Panc1 (cell line): ENCODE measurements at regions not wholly inside any gene's neighbourhood (a gene's known extent, or its start where the extent isn't known, plus 50 kb on each side); places are given as distances from the start of the nearest gene placed in this dataset.

Source experiments
- ATAC-seq: fragments of 200-7000 bp; cut with Tn5 transposase; 2 replicates; pipeline ENCODE4 v1.9.1; 2020; ENCODE audit warnings: mild to moderate bottlenecking, moderate library complexity
- BruUV-seq: library from RNA; stranded (reverse); fragments of 400-500 nt; replicated peaks from 2 replicates; lab custom pipeline; 2021; lab: Mats Ljungman, UMichigan
- CTCF ChIA-PET: fragments of 300-600 bp; sonication (Branson Sonifier 250); formaldehyde crosslinking; loops from one replicate; lab custom pipeline; 2022; ENCODE audit warnings: antibody characterized with exemption; lab: Charles Lee
- POLR2A ChIA-PET: fragments of 300-600 bp; sonication (Branson Sonifier 250); formaldehyde crosslinking; loops from one replicate; lab custom pipeline; 2022; ENCODE audit warnings: antibody characterized with exemption; lab: Charles Lee
- DNase-seq: peaks from one replicate; pipeline ENCODE4 v3.0.0-alpha.2; 2010; ENCODE audit warnings: low read depth, low spot score
- H3K27ac ChIP-seq: 2 replicates; pipeline ENCODE4 v1.5.1; 2011; ENCODE audit warnings: mild to moderate bottlenecking, low read length, inconsistent platforms
- H3K27me3 ChIP-seq: fragments of 200-500 bp; sonication (Bioruptor generic); 2 replicates; pipeline ENCODE4 v1.6.0; 2014; ENCODE audit warnings: low read length, inconsistent platforms; ENCODE audit not compliant: control insufficient read depth, insufficient read depth
- H3K36me3 ChIP-seq: fragments of 200-500 bp; sonication (Bioruptor generic); 2 replicates; pipeline ENCODE4 v1.5.1; 2014; ENCODE audit warnings: inconsistent platforms, mild to moderate bottlenecking, low read length, moderate library complexity; ENCODE audit not compliant: control insufficient read depth, insufficient read depth
- H3K4me1 ChIP-seq: 2 replicates; pipeline ENCODE4 v1.5.1; 2011; ENCODE audit warnings: inconsistent platforms, mild to moderate bottlenecking, low read length, moderate library complexity; ENCODE audit not compliant: control insufficient read depth, insufficient read depth
- H3K4me3 ChIP-seq, 2 experiments: 2 replicates each; pipeline ENCODE4 v1.5.1; 2011 to 2012; ENCODE audit warnings: low read depth in 2 of 2, low read length in 2 of 2, mild to moderate bottlenecking in 2 of 2, inconsistent platforms in 1 of 2, moderate library complexity in 1 of 2
- H3K9me3 ChIP-seq: fragments of 200-500 bp; sonication (Bioruptor generic); 2 replicates; pipeline ENCODE4 v1.5.1; 2014; ENCODE audit warnings: low read depth, mild to moderate bottlenecking, inconsistent platforms, low read length, moderate library complexity; ENCODE audit not compliant: control insufficient read depth, insufficient read depth
- POLR2AphosphoS5 ChIP-seq: IDR thresholded peaks from 2 replicates; pipeline ENCODE4 v1.6.1; 2012; ENCODE audit warnings: mild to moderate bottlenecking, low read depth, low read length, moderate library complexity
- REST ChIP-seq, 2 experiments: IDR thresholded peaks; 2 replicates each; pipeline ENCODE4 v1.6.1; 2011 to 2012; ENCODE audit warnings: low read depth in 2 of 2, control low read depth in 1 of 2, low read length in 1 of 2, mild to moderate bottlenecking in 1 of 2, moderate library complexity in 1 of 2; ENCODE audit not compliant: insufficient read depth in 1 of 2
- SIN3A ChIP-seq: IDR thresholded peaks from 2 replicates; pipeline ENCODE4 v1.6.1; 2012; ENCODE audit warnings: low read depth, mild to moderate bottlenecking, low read length, moderate library complexity, borderline replicate concordance; ENCODE audit not compliant: insufficient read depth
- TCF7L2 ChIP-seq: IDR thresholded peaks from 2 replicates; pipeline ENCODE4 v1.6.1; 2011; ENCODE audit warnings: mild to moderate bottlenecking, low read depth, low read length, inconsistent platforms
- in situ Hi-C: cut with HindIII; loops from 2 replicates; pipeline ENCODE4 v1.10.0; 2016; ENCODE audit warnings: low sequenced_read_pairs, low pct_unique_long_range_greater_than_20kb
- intact Hi-C: fragments of 100-400 bp; cut with micrococcal nuclease; formaldehyde crosslinking; loops from one replicate; pipeline ENCODE4 v1.10.0; 2022; ENCODE audit not compliant: unreplicated experiment
- TF ChIP-seq, protein P1 (sequence below): fragments of 450-650 bp; IDR thresholded peaks from 2 replicates; pipeline ENCODE4 v1.5.1; 2017; ENCODE audit warnings: mild to moderate bottlenecking

GRCh38 chr7:9082203-9082602 is 648.8 kb downstream of the NXPH1 start:
- no peak overlapping the region for H3K4me3 ChIP-seq
- in situ Hi-C loops, result no loop called here
- 0 out of 2 replicates have a peak, but pooled peaks cover 3% of the 10 kb centered on the region for H3K9me3 ChIP-seq
- ChIA-PET CTCF (no interaction called here), POLR2A (no interaction called here)
- no peak for DNase-seq
- ATAC-seq, result no peak
- no peaks in the 10 kb centered on the region for H3K36me3 ChIP-seq
- H3K27ac ChIP-seq, result no peak overlapping the region
- H3K4me1 ChIP-seq, result no peaks in the 10 kb centered on the region
- no TSS peak for BruUV-seq
- no peaks in the 10 kb centered on the region for H3K27me3 ChIP-seq
- intact Hi-C loops, result no loop called here
- TF ChIP-seq REST (IDR thresholded peaks at IDR 0.05; ENCODE audit: insufficient read depth in 1 of 2, low read depth in 2 of 2, low read length in 1 of 2), result no peak
- no peak for TF ChIP-seq SIN3A
- TF ChIP-seq, protein P1, sequence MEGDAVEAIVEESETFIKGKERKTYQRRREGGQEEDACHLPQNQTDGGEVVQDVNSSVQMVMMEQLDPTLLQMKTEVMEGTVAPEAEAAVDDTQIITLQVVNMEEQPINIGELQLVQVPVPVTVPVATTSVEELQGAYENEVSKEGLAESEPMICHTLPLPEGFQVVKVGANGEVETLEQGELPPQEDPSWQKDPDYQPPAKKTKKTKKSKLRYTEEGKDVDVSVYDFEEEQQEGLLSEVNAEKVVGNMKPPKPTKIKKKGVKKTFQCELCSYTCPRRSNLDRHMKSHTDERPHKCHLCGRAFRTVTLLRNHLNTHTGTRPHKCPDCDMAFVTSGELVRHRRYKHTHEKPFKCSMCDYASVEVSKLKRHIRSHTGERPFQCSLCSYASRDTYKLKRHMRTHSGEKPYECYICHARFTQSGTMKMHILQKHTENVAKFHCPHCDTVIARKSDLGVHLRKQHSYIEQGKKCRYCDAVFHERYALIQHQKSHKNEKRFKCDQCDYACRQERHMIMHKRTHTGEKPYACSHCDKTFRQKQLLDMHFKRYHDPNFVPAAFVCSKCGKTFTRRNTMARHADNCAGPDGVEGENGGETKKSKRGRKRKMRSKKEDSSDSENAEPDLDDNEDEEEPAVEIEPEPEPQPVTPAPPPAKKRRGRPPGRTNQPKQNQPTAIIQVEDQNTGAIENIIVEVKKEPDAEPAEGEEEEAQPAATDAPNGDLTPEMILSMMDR, result no peak
- TF ChIP-seq POLR2AphosphoS5, result no peak
- TF ChIP-seq TCF7L2, result no peak

- 0 out of 2 replicates have a peak, but pooled peaks cover 3% of the 10 kb centered on the region for H3K9me3 ChIP-seq
- no peaks in the 10 kb centered on the region for H3K36me3 ChIP-seq
- H3K4me1 ChIP-seq, result no peaks in the 10 kb centered on the region
- no peak for ATAC-seq
- H3K27ac ChIP-seq, result no peak overlapping the region
- H3K27me3 ChIP-seq, result no peaks in the 10 kb centered on the region
- no peak for DNase-seq
- CTCF ChIA-PET, result no interaction called here
- POLR2A ChIA-PET, result no interaction called here
- no TSS peak for BruUV-seq
- no peak overlapping the region for H3K4me3 ChIP-seq
- in situ Hi-C loops (no loop called here), intact Hi-C loops (no loop called here)
- TF ChIP-seq TCF7L2, result no peak
- TF ChIP-seq, protein P1, result no peak
- no peak for TF ChIP-seq REST (IDR thresholded peaks at IDR 0.05; ENCODE audit: insufficient read depth in 1 of 2, low read depth in 2 of 2, low read length in 1 of 2)
- no peak for TF ChIP-seq POLR2AphosphoS5
- no peak for TF ChIP-seq SIN3A
Measured at GRCh38 chr7:9083837-9084236, 650.4 kb downstream of the NXPH1 start.
